AG04449 (cell line): ENCODE measurements at regions not wholly inside any gene's neighbourhood (a gene's known extent, or its start where the extent isn't known, plus 50 kb on each side); places are given as distances from the start of the nearest gene placed in this dataset.

Experiments used
- CTCF ChIA-PET: fragments of 350-600 bp; formaldehyde crosslinking; extraction: SDS; loops from one replicate; lab custom pipeline; 2021; ENCODE audit warnings: antibody characterized with exemption; lab: Yijun Ruan, JAX
- POLR2A ChIA-PET: fragments of 400-600, 350-600 bp; formaldehyde crosslinking; extraction: SDS; loops from one replicate; lab custom pipeline; 2020; ENCODE audit warnings: antibody characterized with exemption, inconsistent platforms; lab: Yijun Ruan, JAX
- DNase-seq: peaks from one replicate; pipeline ENCODE4 v3.0.0-alpha.2; 2010; ENCODE audit warnings: low read depth, low spot score
- H3K4me3 ChIP-seq: 2 replicates; pipeline ENCODE4 v1.5.1; 2011; ENCODE audit warnings: low read depth, mild to moderate bottlenecking, control low read depth, low read length
- CTCF ChIP-seq: IDR thresholded peaks from one replicate; pipeline ENCODE4 v1.5.1; 2011; ENCODE audit warnings: mild to moderate bottlenecking, moderate library complexity, low read length, control low read depth, inconsistent platforms; ENCODE audit not compliant: insufficient read depth; ENCODE audit errors: missing control alignments

- ChIA-PET CTCF (no interaction called here), POLR2A (no interaction called here)
- no peak for DNase-seq
- H3K4me3 ChIP-seq, result no peak overlapping the region
- no peak for TF ChIP-seq CTCF
Observed at GRCh38 chr15:94743668-94744067, 512.3 kb downstream of the MCTP2 start.

- CTCF ChIA-PET, result no interaction called here
Observed at GRCh38 chr15:94744080-94744793, 512.9 kb downstream of the MCTP2 start.

GRCh38 chr15:94745371-94745770 is 514.0 kb downstream of the MCTP2 start:
- no peak overlapping the region for H3K4me3 ChIP-seq

More at GRCh38 chr15:94744080-94744793, 512.9 kb downstream of the MCTP2 start:
- POLR2A ChIA-PET, result no interaction called here
- DNase-seq, result no peak
- no peak overlapping the region for H3K4me3 ChIP-seq
- TF ChIP-seq CTCF, result no peak

GRCh38 chr15:94747510-94747909 is 516.1 kb downstream of the MCTP2 start:
- POLR2A ChIA-PET, result no interaction called here
- H3K4me3 ChIP-seq, result no peak overlapping the region
- CTCF ChIA-PET, result no interaction called here
- TF ChIP-seq CTCF, result no peak
- DNase-seq, result no peak

More at GRCh38 chr15:94745371-94745770, 514.0 kb downstream of the MCTP2 start:
- DNase-seq, result no peak
- ChIA-PET CTCF (no interaction called here), POLR2A (no interaction called here)
- TF ChIP-seq CTCF, result no peak

GRCh38 chr15:94749811-94750617 is 518.7 kb downstream of the MCTP2 start:
- no peak for DNase-seq
- no peak overlapping the region for H3K4me3 ChIP-seq
- TF ChIP-seq CTCF, result no peak
- POLR2A ChIA-PET, result no interaction called here
- CTCF ChIA-PET, result no interaction called here

- CTCF ChIA-PET, result no interaction called here
Observed at GRCh38 chr15:94760348-94760747, 529.0 kb downstream of the MCTP2 start.

More at GRCh38 chr15:94760348-94760747, 529.0 kb downstream of the MCTP2 start:
- no peak overlapping the region for H3K4me3 ChIP-seq
- POLR2A ChIA-PET, result no interaction called here
- DNase-seq, result no peak
- no peak for TF ChIP-seq CTCF
